NOMO-1 treated with DMSO at 0.1 percent for 48 hours (cell line): ENCODE measurements at regions not wholly inside any gene's neighbourhood (a gene's known extent, or its start where the extent isn't known, plus 50 kb on each side); places are given as distances from the start of the nearest gene placed in this dataset.

Experiments used
- DNase-seq: peaks from one replicate; lab custom pipeline; 2025; ENCODE audit not compliant: unreplicated experiment; lab: John Stamatoyannopoulos, UW

GRCh38 chr11:116107229-116107628 is 603.0 kb upstream of the CADM1 start:
- no peak for DNase-seq

- no peak for DNase-seq
Measured at GRCh38 chr11:116104498-116105174, 600.4 kb upstream of the CADM1 start.

GRCh38 chr11:116101902-116102301 is 597.7 kb upstream of the CADM1 start:
- DNase-seq, result no peak

DNA sequence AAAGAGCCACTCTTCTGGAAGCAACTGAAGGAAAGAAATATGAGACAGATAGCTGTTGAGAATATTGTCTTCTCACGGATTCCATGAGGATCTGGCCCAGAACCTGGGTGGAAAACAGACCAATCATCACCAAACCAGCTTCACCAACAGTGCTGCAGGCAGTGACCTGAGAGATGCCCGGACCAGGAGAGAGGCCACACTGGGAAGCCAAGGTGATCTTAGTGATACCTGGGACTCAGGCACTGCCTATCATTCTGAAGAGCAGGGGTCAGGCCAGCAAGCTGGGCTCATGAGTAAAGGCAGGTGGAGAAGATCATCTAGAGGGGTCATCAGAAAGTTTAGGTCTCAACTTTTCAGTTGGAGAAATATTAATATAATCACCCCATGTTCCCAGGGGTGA is 595.8 kb upstream of the CADM1 start:
- no peak for DNase-seq

- no peak for DNase-seq
Measured at GRCh38 chr11:116099541-116099940, 595.3 kb upstream of the CADM1 start.

GRCh38 chr11:116096272-116096995 is 592.2 kb upstream of the CADM1 start:
- DNase-seq, result no peak

GRCh38 chr11:116093481-116094270 is 589.5 kb upstream of the CADM1 start:
- no peak for DNase-seq

- no peak for DNase-seq
Measured at GRCh38 chr11:116093065-116093464, 588.9 kb upstream of the CADM1 start.

DNA sequence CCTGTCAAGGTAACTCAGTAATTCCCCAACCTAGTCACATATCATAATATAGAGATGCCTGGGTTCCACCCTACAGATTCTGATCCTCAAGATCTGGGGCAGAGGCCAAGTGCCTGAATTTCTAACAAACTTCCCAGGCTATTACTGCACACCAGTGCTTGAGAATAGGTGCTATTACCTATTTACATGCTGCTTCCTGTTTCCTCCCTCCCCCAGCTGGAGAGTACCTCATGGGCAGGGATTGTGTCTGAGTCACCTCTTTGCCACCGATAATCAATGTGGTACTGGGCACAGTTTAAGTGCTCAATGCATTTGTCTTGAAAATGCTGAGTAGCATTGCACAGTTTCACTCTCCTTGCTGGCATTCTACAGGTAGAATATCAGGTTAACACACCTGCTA is 582.2 kb upstream of the CADM1 start:
- DNase-seq, result no peak

DNA sequence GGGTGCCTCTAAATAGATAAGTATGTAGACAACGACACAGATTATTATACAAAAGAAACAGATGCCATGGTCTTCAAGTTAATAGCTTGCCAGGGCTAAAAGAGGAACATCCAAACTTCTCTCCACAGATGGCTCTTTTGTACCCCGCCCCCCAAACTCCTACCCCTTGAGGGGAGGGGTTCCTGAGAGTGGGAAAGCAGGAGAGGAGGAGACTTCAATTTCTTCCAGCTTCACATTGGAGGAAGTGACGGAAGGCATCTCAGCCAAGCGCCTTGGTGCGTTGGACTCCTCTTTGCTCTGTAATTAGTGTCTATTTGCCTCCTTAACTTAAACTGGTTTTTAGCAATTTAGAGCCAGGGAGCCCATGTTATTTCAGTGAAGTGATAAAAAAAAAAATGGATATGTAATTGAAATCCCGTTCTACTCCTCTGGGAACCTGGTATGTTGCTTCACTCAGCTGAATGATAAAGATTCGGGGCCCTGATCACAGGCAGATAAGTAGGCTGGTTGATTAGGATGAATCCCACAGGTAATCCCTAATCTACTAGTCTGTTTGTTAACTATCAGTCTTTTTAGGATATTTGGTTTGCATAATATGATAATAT is 580.9 kb upstream of the CADM1 start:
- DNase-seq, result peak; percentile 19

GRCh38 chr11:116084511-116084910 is 580.3 kb upstream of the CADM1 start:
- DNase-seq, result no peak

DNA sequence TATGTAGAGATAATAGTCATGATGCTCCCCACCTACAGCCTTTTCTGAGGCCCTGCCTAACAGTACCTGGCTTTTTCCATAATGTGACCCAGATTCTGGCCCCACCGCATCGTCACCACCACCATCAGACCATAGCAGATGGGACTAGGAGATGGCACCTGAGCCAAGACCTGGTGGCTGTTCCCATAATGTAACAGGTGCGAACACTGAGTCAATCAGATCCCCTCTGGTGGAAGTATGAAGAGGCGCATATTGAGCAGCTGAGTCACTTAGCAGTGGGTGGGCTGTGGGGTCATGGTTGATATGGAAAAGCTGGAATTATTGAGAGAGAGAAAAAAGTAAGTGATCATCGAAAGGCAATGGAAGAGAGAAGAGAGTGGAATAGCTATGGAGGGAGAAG is 578.0 kb upstream of the CADM1 start:
- DNase-seq, result no peak

GRCh38 chr11:116079580-116079979 is 575.4 kb upstream of the CADM1 start:
- no peak for DNase-seq

- DNase-seq, result no peak
Measured at GRCh38 chr11:116078101-116078591, 573.9 kb upstream of the CADM1 start.

- DNase-seq, result no peak
Measured at GRCh38 chr11:116077092-116077491, 572.9 kb upstream of the CADM1 start.

GRCh38 chr11:116073854-116074837 is 569.9 kb upstream of the CADM1 start:
- peak; percentile 82 for DNase-seq

GRCh38 chr11:116072601-116073410 is 568.6 kb upstream of the CADM1 start:
- DNase-seq, result no peak

GRCh38 chr11:116072133-116072532 is 567.9 kb upstream of the CADM1 start:
- DNase-seq, result no peak

DNA sequence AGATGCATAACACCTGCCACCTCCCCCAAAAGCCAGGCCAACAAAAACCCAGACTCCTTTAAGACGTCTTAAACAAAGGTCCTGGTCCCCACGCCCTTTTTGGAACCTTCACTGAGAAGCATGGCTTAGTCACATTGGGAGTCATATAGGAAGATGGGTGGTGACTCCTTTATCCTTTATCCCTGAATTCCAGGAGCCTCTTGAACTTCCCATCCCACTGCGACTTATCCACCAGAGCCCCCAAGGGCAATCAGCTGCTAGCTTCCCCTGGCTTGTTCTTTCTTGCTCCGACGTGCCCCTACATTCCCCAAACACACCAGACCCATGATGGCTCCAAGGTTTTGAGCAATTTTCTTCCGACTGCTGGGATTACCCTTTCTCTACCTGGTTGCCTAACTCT is 567.0 kb upstream of the CADM1 start:
- DNase-seq, result no peak
